AG09319 (cell line): ENCODE measurements at regions not wholly inside any gene's neighbourhood (a gene's known extent, or its start where the extent isn't known, plus 50 kb on each side); places are given as distances from the start of the nearest gene placed in this dataset.

Source experiments
- DNase-seq: peaks from one replicate; pipeline ENCODE4 v3.0.0-alpha.2; 2010; ENCODE audit warnings: low read depth; ENCODE audit errors: extremely low read depth
- TF ChIP-seq, protein P1 (sequence below): IDR thresholded peaks from 2 replicates; pipeline ENCODE4 v1.5.1; 2011; ENCODE audit warnings: low read depth, mild to moderate bottlenecking, inconsistent platforms, low read length, moderate library complexity

DNA sequence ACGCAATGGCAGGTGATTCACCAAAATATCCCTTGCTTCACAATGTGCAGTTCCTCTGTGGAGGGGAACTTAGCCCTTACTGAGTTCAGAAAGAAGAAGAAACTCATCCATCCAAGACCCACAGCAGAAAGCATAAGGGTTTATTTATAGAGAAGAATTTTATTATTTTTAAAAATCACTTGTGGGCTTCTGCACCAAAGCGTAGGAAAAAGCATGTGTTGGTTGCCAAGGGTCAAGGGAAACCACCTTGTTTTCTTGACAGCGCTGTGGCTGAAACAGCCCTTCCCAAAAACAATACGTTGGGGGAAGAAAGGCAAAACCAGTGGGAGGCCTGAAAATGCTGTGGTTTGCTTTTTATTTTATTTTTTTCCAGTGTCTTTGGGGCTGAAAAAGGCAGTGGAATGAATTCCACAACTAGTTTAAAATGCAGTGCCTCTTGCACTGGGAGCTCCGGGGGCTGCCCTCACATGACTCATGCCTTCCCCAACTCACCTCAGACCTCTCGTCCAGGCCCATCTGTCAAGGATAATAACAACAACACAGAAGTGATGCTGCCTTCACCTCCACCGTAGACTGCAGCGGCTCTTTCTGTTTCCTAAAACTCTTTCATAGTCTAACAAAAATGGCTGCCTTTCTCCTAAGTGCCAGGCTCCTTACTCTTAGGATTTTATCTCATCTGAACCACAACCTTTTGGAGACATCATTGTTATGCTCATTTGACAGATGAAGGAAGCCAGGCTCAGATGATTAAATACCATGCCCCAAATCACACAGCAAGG is 224.2 kb upstream of the JUN start:
- TF ChIP-seq, protein P1, sequence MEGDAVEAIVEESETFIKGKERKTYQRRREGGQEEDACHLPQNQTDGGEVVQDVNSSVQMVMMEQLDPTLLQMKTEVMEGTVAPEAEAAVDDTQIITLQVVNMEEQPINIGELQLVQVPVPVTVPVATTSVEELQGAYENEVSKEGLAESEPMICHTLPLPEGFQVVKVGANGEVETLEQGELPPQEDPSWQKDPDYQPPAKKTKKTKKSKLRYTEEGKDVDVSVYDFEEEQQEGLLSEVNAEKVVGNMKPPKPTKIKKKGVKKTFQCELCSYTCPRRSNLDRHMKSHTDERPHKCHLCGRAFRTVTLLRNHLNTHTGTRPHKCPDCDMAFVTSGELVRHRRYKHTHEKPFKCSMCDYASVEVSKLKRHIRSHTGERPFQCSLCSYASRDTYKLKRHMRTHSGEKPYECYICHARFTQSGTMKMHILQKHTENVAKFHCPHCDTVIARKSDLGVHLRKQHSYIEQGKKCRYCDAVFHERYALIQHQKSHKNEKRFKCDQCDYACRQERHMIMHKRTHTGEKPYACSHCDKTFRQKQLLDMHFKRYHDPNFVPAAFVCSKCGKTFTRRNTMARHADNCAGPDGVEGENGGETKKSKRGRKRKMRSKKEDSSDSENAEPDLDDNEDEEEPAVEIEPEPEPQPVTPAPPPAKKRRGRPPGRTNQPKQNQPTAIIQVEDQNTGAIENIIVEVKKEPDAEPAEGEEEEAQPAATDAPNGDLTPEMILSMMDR, result no peak
- no peak for DNase-seq

DNA sequence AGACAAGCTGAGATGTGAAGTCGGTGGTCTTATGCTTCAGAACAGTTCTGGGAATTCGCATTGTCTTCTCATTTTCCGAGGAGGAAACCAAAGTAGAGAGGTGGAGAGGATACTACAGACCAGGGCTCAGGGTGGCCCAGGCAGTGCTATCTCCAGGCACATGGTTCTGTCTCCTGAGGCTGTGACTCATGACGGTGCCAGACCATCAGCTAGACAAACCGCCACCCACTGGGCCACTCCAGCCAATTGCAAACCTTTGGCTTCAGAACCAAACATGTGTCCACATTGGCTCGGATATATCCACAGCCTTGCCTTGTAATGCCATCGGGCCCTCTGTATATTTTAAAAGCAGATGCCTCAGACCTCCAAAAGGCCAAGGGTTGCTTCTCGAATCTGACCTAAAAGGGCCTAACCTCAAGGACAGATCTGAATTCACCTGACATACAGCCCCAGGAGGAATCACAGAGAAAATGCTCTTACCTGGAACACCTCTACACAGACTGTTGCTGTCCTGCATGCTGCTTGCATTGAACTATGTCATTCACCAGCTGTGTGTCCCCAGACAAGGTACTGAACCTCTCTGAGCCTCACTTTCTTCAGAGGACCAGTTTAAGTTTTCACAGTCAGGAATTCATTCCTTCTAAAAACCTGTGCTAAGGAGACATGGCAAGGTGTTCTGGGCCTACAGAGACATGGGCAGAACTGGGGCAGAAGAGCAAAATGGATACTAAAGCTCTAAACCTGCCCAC is 224.9 kb upstream of the JUN start:
- DNase-seq, result no peak
- TF ChIP-seq, protein P1, result no peak

DNA sequence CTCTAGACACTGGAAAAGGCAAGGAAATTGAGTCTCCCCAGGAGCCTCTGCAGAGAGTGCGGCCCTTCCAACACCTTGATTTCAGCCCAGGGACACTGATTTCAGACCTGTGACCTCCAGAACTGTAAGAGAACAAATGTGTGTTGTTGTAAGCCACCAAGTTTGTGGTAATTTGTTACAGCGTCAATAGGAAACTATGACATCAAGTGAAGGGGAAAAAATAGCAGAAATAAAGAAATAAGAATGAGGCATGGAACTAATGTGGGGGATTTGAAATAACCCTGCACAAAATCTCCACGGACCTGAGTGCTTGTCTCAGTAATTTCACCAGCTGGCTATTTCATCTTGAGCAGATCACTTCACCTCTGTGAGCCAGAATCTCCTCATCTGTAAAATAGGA is 227.8 kb upstream of the JUN start:
- TF ChIP-seq, protein P1, result no peak
- DNase-seq, result no peak

DNA sequence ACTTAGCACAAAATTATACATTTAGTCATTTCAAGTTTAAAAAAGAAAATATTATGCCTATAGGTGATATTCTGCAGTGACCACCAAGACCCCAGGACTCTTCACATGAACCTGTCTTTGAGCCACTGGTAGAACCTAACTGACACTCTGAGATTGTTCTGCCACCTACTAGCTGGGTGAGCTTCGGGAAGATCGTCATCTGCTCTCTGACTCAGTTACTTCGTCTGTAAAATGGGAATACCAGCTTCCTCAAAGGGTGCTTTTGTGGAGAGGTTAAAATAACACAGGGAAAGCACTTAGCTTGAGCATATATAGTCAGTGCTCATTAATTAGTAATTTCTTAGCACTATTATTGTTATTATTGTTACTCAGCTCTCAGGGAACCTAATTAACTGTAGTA is 228.5 kb upstream of the JUN start:
- DNase-seq, result no peak
- TF ChIP-seq, protein P1, result no peak

DNA sequence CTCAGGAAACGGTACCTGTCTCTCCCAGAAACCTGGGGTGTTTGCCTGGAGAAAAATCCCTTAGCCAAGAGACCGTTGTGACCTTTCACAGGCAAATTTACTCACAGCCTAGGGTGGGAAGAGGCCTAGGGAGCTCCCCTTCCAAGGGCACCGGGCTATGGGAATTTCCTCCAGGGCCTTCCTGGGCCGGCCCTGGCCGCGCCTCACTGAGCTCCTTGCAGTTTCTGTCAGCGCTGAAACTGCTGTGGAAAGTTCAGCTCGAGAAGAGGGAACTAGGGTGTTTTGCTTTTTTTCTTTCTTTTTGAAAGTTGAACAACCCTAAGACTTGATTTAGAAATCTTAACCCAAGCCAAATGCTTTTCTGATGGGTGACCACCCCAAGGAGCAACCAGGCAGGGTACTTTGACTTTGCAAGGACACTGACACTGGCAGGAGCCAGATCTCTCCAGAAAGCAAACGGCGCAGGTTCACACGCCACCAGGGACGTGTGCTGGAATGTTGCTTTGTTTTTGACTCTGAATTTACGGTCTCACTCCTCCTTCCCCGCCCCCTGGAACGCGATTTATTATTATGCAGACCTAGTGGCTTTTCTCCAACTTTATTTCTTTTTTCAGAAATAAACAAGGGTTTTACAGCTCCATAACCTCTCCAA is 229.6 kb upstream of the JUN start:
- TF ChIP-seq, protein P1, result no peak
- DNase-seq, result peak; percentile 28

DNA sequence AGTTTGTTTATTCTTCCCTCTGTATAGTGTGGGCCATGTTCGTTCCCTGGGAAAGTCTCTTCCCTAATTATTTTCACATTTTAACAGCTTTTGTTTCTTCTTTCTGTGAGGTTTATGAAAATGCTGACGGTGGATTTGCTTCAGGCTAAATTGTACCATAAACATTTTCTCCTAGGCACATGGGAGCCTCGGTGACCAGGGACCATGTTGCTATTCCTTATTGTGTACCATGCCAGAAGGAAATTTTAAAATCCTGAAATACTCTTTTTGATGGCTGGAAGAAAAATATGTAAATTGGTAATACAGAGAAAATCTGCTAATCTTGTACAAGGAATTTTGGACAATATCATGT is 230.1 kb upstream of the JUN start:
- TF ChIP-seq, protein P1, result no peak
- no peak for DNase-seq

DNA sequence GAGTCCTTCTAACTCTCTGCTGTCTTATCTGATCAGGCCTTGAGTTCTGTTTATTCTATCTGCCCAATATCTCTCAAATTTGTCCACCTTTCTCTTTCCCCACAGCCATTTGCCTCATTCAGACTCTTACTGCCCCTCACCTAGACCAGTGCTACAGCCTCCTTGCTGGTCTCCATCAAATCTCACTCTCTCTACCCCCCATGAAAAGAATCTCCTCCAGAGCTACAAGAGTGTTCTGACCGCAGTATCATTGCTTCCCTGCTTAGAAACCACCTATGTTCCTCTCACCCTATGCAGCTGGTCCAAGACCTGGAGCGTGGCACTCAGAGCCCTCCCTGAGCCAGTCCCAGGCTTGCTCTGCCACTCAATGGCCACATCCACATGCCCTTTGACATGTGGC is 231.0 kb upstream of the JUN start:
- DNase-seq, result no peak
- TF ChIP-seq, protein P1, result no peak
